HepG2 (cell line): ENCODE measurements at regions not wholly inside any gene's neighbourhood (a gene's known extent, or its start where the extent isn't known, plus 50 kb on each side); places are given as distances from the start of the nearest gene placed in this dataset.

ENCODE experiments used
- ATF6 ChIP-seq: sonication (generic); formaldehyde crosslinking; conservative IDR thresholded peaks from 2 replicates; pipeline ENCODE4 v1.4.0; 2020; ENCODE audit warnings: missing genetic modification reagents
- BCLAF1 ChIP-seq: fragments of 450-650 bp; IDR thresholded peaks from 2 replicates; pipeline ENCODE4 v1.6.1; 2017; ENCODE audit warnings: mild to moderate bottlenecking
- CTCF ChIP-seq: sonication (generic); formaldehyde crosslinking; IDR thresholded peaks from 2 replicates; pipeline ENCODE4 v1.5.0; 2020; ENCODE audit warnings: mild to moderate bottlenecking, missing genetic modification reagents, moderate library complexity
- DR1 ChIP-seq: sonication (generic); formaldehyde crosslinking; IDR thresholded peaks from 2 replicates; pipeline ENCODE4 v1.8.0; 2021; ENCODE audit warnings: mild to moderate bottlenecking, missing genetic modification reagents, inconsistent platforms
- MAX ChIP-seq: IDR thresholded peaks from 2 replicates; pipeline ENCODE4 v1.6.1; 2012; ENCODE audit warnings: inconsistent platforms
- MYC ChIP-seq: sonication (generic); formaldehyde crosslinking; IDR thresholded peaks from 2 replicates; pipeline ENCODE4 v1.9.0; 2021; ENCODE audit warnings: missing genetic modification reagents, borderline replicate concordance
- POLR2A ChIP-seq, 2 experiments: IDR thresholded peaks; 2 replicates each; pipeline ENCODE4 v1.6.1; 2011; ENCODE audit warnings: low read depth in 2 of 2, low read length in 2 of 2, mild to moderate bottlenecking in 1 of 2, moderate library complexity in 1 of 2; ENCODE audit not compliant: insufficient read depth in 1 of 2
- SOX6 ChIP-seq, 2 experiments: fragments of 450-650 bp in 1 of 2; sonication (generic) in 1 of 2; formaldehyde crosslinking in 1 of 2; IDR thresholded peaks; 2 replicates each; pipeline versions ENCODE4 v1.4.0 to v1.6.1; 2017 to 2020; ENCODE audit warnings: antibody characterized with exemption in 1 of 2, mild to moderate bottlenecking in 1 of 2, missing genetic modification reagents in 1 of 2
- SRF ChIP-seq: IDR thresholded peaks from 2 replicates; pipeline ENCODE4 v1.6.1; 2011; ENCODE audit warnings: mild to moderate bottlenecking, low read depth, low read length, moderate library complexity
- TCF12 ChIP-seq, 2 experiments: fragments of 450-650 bp in 1 of 2; sonication (generic) in 1 of 2; formaldehyde crosslinking in 1 of 2; IDR thresholded peaks; 2 replicates each; pipeline versions ENCODE4 v1.6.1 to v1.8.0; 2017 to 2022; ENCODE audit warnings: antibody characterized with exemption in 1 of 2, mild to moderate bottlenecking in 1 of 2, missing genetic modification reagents in 1 of 2, moderate library complexity in 1 of 2
- YY1 ChIP-seq: IDR thresholded peaks from 2 replicates; pipeline ENCODE4 v1.6.1; 2011; ENCODE audit warnings: low read length, low read depth, moderate library complexity, mild to moderate bottlenecking; ENCODE audit not compliant: insufficient read depth, insufficient replicate concordance
- ZBTB38 ChIP-seq: sonication (generic); formaldehyde crosslinking; IDR thresholded peaks from 2 replicates; pipeline ENCODE4 v1.5.1; 2020; ENCODE audit warnings: mild to moderate bottlenecking, missing genetic modification reagents
- ZBTB8A ChIP-seq: sonication (generic); formaldehyde crosslinking; IDR thresholded peaks from 2 replicates; pipeline ENCODE4 v1.4.0; 2020; ENCODE audit warnings: mild to moderate bottlenecking, low read depth, missing genetic modification reagents, borderline replicate concordance
- ZKSCAN8 ChIP-seq: IDR thresholded peaks from 2 replicates; pipeline ENCODE4 v1.6.1; 2016; ENCODE audit warnings: borderline replicate concordance, missing genetic modification reagents, missing compliant biosample characterization

- TF ChIP-seq YY1, result no peak
- no peak for TF ChIP-seq CTCF (CRISPR knock-in tag)
- TF ChIP-seq SOX6 (IDR thresholded peaks at IDR 0.05), result no peak
- no peak for TF ChIP-seq SOX6 (CRISPR knock-in tag; IDR thresholded peaks at IDR 0.05)
- no peak for TF ChIP-seq ATF6
- no peak for TF ChIP-seq MAX
- TF ChIP-seq ZBTB38, result no peak
- TF ChIP-seq TCF12 (IDR thresholded peaks at IDR 0.05), result no peak
- no peak for TF ChIP-seq TCF12 (CRISPR knock-in tag; IDR thresholded peaks at IDR 0.05)
- TF ChIP-seq ZBTB8A (CRISPR knock-in tag), result no peak
- no peak for TF ChIP-seq SRF
- no peak for TF ChIP-seq DR1
- TF ChIP-seq POLR2A (IDR thresholded peaks at IDR 0.05; ENCODE audit: insufficient read depth in 1 of 2, low read depth in 2 of 2, low read length in 2 of 2), result no peak
- no peak for TF ChIP-seq BCLAF1
- no peak for TF ChIP-seq ZKSCAN8 (CRISPR knock-in tag)
- TF ChIP-seq MYC (CRISPR knock-in tag), result no peak
Measured at GRCh38 chr7:9778367-9778766, 1195.3 kb upstream of the PHF14 start.
